ENCODE measurements at regions not wholly inside any gene's neighbourhood (a gene's known extent, or its start where the extent isn't known, plus 50 kb on each side); places are given as distances from the start of the nearest gene placed in this dataset.

- TF ChIP-seq POLR2A (IDR thresholded peaks at IDR 0.05; ENCODE audit: low read depth, low read length) (no peak), PAX5 (IDR thresholded peaks at IDR 0.05; ENCODE audit: insufficient read depth, low read length, severe bottlenecking) (no peak), TAF1 (IDR thresholded peaks at IDR 0.05; ENCODE audit: low read depth, low read length) (no peak), POLR2AphosphoS5 (IDR thresholded peaks at IDR 0.05; ENCODE audit: low read depth, low read length) (no peak)
These were observed 287.1 kb upstream of the ID2 start for GRCh38 chr2:8394569-8395359.

Data from GM12891 (cell line).